ENCODE measurements at regions not wholly inside any gene's neighbourhood (a gene's known extent, or its start where the extent isn't known, plus 50 kb on each side); places are given as distances from the start of the nearest gene placed in this dataset.

DNA sequence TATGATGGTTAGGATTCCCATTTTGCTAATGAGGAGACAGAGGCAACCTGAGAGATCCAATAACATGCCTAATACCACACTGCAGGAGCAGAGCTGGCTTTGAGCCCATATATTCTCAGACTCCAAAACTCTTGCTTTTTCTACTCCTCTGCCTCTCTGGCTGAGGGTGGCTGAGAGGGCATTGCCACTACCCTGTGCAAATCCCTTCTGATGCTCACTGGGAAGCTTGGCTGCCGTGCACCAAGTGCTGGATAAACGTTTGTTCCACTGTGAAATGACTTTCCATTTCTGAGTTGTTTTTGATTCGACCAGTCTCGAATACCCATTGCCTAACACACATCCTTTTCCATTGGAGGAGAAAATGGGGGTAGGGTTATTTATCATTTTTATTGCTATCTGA lies 123.1 kb upstream of the SORCS3 start:
- no peak overlapping the region for H3K4me2 ChIP-seq (ENCODE audit: low read depth, low read length)
- no peak overlapping the region for H3K18ac ChIP-seq (ENCODE audit: low read depth, low read length)
- H2BK120ac ChIP-seq (ENCODE audit: low read depth, low read length) = no peak overlapping the region
- H2BK15ac ChIP-seq (ENCODE audit: low read depth, low read length) = no peak overlapping the region
- H3K4me1 ChIP-seq (ENCODE audit: control insufficient read depth, insufficient read depth, low read length) = no peaks in the 10 kb centered on the region
- H2BK5ac ChIP-seq (ENCODE audit: low read depth, low read length, poor library complexity, severe bottlenecking) = no peak overlapping the region
- no peak overlapping the region for H3K9ac ChIP-seq (ENCODE audit: low read depth, low read length)
- no peak overlapping the region for H3K4me3 ChIP-seq (ENCODE audit: insufficient read depth, low read depth, low read length)
- CTCF ChIA-PET = no interaction called here
- TF ChIP-seq NFE2L2 (IDR thresholded peaks at IDR 0.05; ENCODE audit: low read depth, low read length) = no peak
- TF ChIP-seq, protein P1, sequence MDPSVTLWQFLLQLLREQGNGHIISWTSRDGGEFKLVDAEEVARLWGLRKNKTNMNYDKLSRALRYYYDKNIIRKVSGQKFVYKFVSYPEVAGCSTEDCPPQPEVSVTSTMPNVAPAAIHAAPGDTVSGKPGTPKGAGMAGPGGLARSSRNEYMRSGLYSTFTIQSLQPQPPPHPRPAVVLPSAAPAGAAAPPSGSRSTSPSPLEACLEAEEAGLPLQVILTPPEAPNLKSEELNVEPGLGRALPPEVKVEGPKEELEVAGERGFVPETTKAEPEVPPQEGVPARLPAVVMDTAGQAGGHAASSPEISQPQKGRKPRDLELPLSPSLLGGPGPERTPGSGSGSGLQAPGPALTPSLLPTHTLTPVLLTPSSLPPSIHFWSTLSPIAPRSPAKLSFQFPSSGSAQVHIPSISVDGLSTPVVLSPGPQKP (IDR thresholded peaks at IDR 0.05; ENCODE audit: borderline replicate concordance, low read depth, low read length) = no peak
- no peak for TF ChIP-seq RCOR1 (IDR thresholded peaks at IDR 0.05; ENCODE audit: insufficient replicate concordance, low read length)
- no peak for TF ChIP-seq POLR2A (IDR thresholded peaks at IDR 0.05; ENCODE audit: low read depth, low read length)
- no peak for TF ChIP-seq CTCF (conservative IDR thresholded peaks at IDR 0.05; ENCODE audit: low read depth, low read length)
- TF ChIP-seq MAZ (IDR thresholded peaks at IDR 0.05; ENCODE audit: borderline replicate concordance, low read depth, low read length) = no peak
- TF ChIP-seq RAD21 (IDR thresholded peaks at IDR 0.05; ENCODE audit: low read length) = no peak
- no peak for TF ChIP-seq MAFK (IDR thresholded peaks at IDR 0.05; ENCODE audit: low read depth, low read length)
- TF ChIP-seq, protein P2, sequence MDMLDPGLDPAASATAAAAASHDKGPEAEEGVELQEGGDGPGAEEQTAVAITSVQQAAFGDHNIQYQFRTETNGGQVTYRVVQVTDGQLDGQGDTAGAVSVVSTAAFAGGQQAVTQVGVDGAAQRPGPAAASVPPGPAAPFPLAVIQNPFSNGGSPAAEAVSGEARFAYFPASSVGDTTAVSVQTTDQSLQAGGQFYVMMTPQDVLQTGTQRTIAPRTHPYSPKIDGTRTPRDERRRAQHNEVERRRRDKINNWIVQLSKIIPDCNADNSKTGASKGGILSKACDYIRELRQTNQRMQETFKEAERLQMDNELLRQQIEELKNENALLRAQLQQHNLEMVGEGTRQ (IDR thresholded peaks at IDR 0.05; ENCODE audit: low read depth, low read length) = no peak
- no peak for TF ChIP-seq RFX5 (IDR thresholded peaks at IDR 0.05; ENCODE audit: low read depth, low read length)
- TF ChIP-seq CHD1 (IDR thresholded peaks at IDR 0.05; ENCODE audit: low read depth, low read length) = no peak
- no peak for TF ChIP-seq MXI1 (IDR thresholded peaks at IDR 0.05; ENCODE audit: borderline replicate concordance, low read depth, low read length)
- no peak for TF ChIP-seq SMC3 (IDR thresholded peaks at IDR 0.05; ENCODE audit: low read depth, low read length)
- no peak for TF ChIP-seq FOS (IDR thresholded peaks at IDR 0.05; ENCODE audit: low read depth, low read length)
- TF ChIP-seq CEBPB (IDR thresholded peaks at IDR 0.05; ENCODE audit: low read depth, low read length) = no peak
- no peak for TF ChIP-seq BHLHE40 (IDR thresholded peaks at IDR 0.05; ENCODE audit: low read depth, low read length)
- no peak overlapping the region for H3K27ac ChIP-seq (ENCODE audit: insufficient read depth, low read length)
- no peak overlapping the region for H2BK20ac ChIP-seq (ENCODE audit: low read depth, low read length)
- no peak overlapping the region for H2AK9ac ChIP-seq (replicated peaks; ENCODE audit: low read depth, low read length, poor library complexity)
- no peaks in the 10 kb centered on the region for H3K27me3 ChIP-seq (ENCODE audit: control insufficient read depth, insufficient read depth, low read length)
- intact Hi-C loops (cut with micrococcal nuclease) = no loop called here
- H4K91ac ChIP-seq (ENCODE audit: insufficient read depth, low read depth, low read length) = no peak overlapping the region
- H4K5ac ChIP-seq (ENCODE audit: low read depth, low read length) = no peak overlapping the region
- no peaks in the 10 kb centered on the region for H3K9me1 ChIP-seq (ENCODE audit: insufficient read depth, low read length)
- no CpG with 5 or more reads among the region's 4 CpGs for WGBS, 2 experiments (ENCODE audit: extremely low coverage in 2 of 2, insufficient read length in 1 of 2)
- H3K9me3 ChIP-seq (ENCODE audit: control insufficient read depth, insufficient read depth, low read length) = no peaks in the 10 kb centered on the region
- H3K79me1 ChIP-seq (ENCODE audit: low read depth in 1 of 2, low read length in 2 of 2) = no peaks in the 10 kb centered on the region
- ATAC-seq (ENCODE audit: low read depth) (no peak), DNase-seq (no peak)
- POLR2A ChIA-PET (ENCODE audit: unreplicated experiment) = no interaction called here
- no peak overlapping the region for H3K23ac ChIP-seq (ENCODE audit: low read depth, low read length)
- H3K56ac ChIP-seq (ENCODE audit: extremely low read depth, insufficient read depth, low read length) = no peak overlapping the region
- dilution Hi-C loops (cut with HindIII; ENCODE audit: low sequenced_read_pairs, unreplicated experiment) = no loop called here
- H2AK5ac ChIP-seq (ENCODE audit: low read depth, low read length) = no peak overlapping the region
- no peak overlapping the region for H2AFZ ChIP-seq (replicated peaks; ENCODE audit: low read length, poor library complexity)
- H3K36me3 ChIP-seq (ENCODE audit: control insufficient read depth, insufficient read depth, low read length) = no peaks in the 10 kb centered on the region
- in situ Hi-C loops (cut with MboI; ENCODE audit: low sequenced_read_pairs) = no loop called here
- no TSS peak for BruUV-seq (replicated peaks)
- H3K4ac ChIP-seq (ENCODE audit: low read depth, low read length) = no peak overlapping the region
- no peak overlapping the region for H4K8ac ChIP-seq (ENCODE audit: low read depth in 2 of 2, low read length in 2 of 2)
- H4K20me1 ChIP-seq (ENCODE audit: insufficient read depth, low read length) = no peaks in the 10 kb centered on the region
- no peak overlapping the region for H3K14ac ChIP-seq (replicated peaks; ENCODE audit: low read depth, low read length)
